ENCODE measurements at regions not wholly inside any gene's neighbourhood (a gene's known extent, or its start where the extent isn't known, plus 50 kb on each side); places are given as distances from the start of the nearest gene placed in this dataset.
"Not testable (repeated sequence)": the region's sequence is repeated elsewhere in the genome, so short reads cannot be mapped to it uniquely, and the experiment has no call there.

GRCh38 chr5:131107128-131107527 lies 57.9 kb downstream of the HINT1 start:
- H3K4me3 ChIP-seq, result no peak overlapping the region
- H3K27me3 ChIP-seq, result no peaks in the 10 kb centered on the region
- in situ Hi-C loops (cut with MboI; ENCODE audit: low pct_ligation_motif_present in 1 of 4, low pct_unique_long_range_greater_than_20kb in 1 of 4, low sequenced_read_pairs in 3 of 4) (loop anchor here in 3 of 4 donors (10.0 to 25.0 kb wide), 4 partner anchors 220 to 995 kb away; no protein-coding TSS in a partner anchor), intact Hi-C loops (cut with DNase I; ENCODE audit: low total_unique reads) (no loop called here)
- H3K9me3 ChIP-seq, result no peaks in the 10 kb centered on the region
- no peak for DNase-seq
- H3K4me1 ChIP-seq, result peaks cover 0 to 7% (median 2%) of the 10 kb centered on the region in 4 donors
- TF ChIP-seq CTCF (IDR thresholded peaks at IDR 0.05) (no peak), POLR2AphosphoS5 (IDR thresholded peaks at IDR 0.05) (no peak), POLR2A (IDR thresholded peaks at IDR 0.05) (no peak), EP300 (IDR thresholded peaks at IDR 0.05; ENCODE audit: low read depth) (no peak)
- no peaks in the 10 kb centered on the region for H3K36me3 ChIP-seq
- 81 to 86% methylated on average over 5 of the region's 5 CpGs for WGBS, 2 donors (ENCODE audit: low coverage in 1 of 2)
- H3K27ac ChIP-seq, result no peak overlapping the region

- in situ Hi-C loops (cut with MboI; ENCODE audit: low pct_ligation_motif_present in 1 of 4, low pct_unique_long_range_greater_than_20kb in 1 of 4, low sequenced_read_pairs in 3 of 4) (loop anchor here in 3 of 4 donors (10.0 to 25.0 kb wide), 4 partner anchors 217 to 992 kb away; no protein-coding TSS in a partner anchor), intact Hi-C loops (cut with DNase I; ENCODE audit: low total_unique reads) (no loop called here)
- H3K27me3 ChIP-seq, result no peaks in the 10 kb centered on the region
- H3K4me3 ChIP-seq, result no peak overlapping the region
- 55 to 60% methylated on average over 2 of the region's 2 CpGs for WGBS, 2 donors (ENCODE audit: low coverage in 1 of 2)
- DNase-seq, result no peak
- no peaks in the 10 kb centered on the region for H3K9me3 ChIP-seq
- TF ChIP-seq CTCF (IDR thresholded peaks at IDR 0.05) (no peak), POLR2AphosphoS5 (IDR thresholded peaks at IDR 0.05) (no peak), EP300 (IDR thresholded peaks at IDR 0.05; ENCODE audit: low read depth) (no peak)
- no peak overlapping the region for H3K27ac ChIP-seq
- no peaks in the 10 kb centered on the region for H3K36me3 ChIP-seq
- H3K4me1 ChIP-seq, result no peaks in the 10 kb centered on the region
Measured at GRCh38 chr5:131104169-131104808, 60.8 kb downstream of the HINT1 start.

GRCh38 chr5:131096774-131097710 lies 68.0 kb downstream of the HINT1 start:
- H3K27ac ChIP-seq, result no peak overlapping the region
- DNase-seq, result no peak
- H3K9me3 ChIP-seq, result no peaks in the 10 kb centered on the region
- H3K36me3 ChIP-seq, result no peaks in the 10 kb centered on the region
- H3K4me1 ChIP-seq, result no peaks in the 10 kb centered on the region
- WGBS, 2 donors (ENCODE audit: low coverage in 1 of 2), result 67 to 81% methylated on average over 1 to 2 of the region's 2 CpGs
- in situ Hi-C loops (cut with MboI; ENCODE audit: low pct_ligation_motif_present in 1 of 4, low pct_unique_long_range_greater_than_20kb in 1 of 4, low sequenced_read_pairs in 3 of 4) (no loop called here), intact Hi-C loops (cut with DNase I; ENCODE audit: low total_unique reads) (no loop called here)
- no peak overlapping the region for H3K4me3 ChIP-seq
- no peaks in the 10 kb centered on the region for H3K27me3 ChIP-seq
- TF ChIP-seq CTCF (IDR thresholded peaks at IDR 0.05), result no peak
- TF ChIP-seq EP300 (IDR thresholded peaks at IDR 0.05; ENCODE audit: low read depth), result no peak
- no peak for TF ChIP-seq POLR2AphosphoS5 (IDR thresholded peaks at IDR 0.05)
- TF ChIP-seq POLR2A (IDR thresholded peaks at IDR 0.05), result no peak

GRCh38 chr5:131095561-131095960 lies 69.5 kb downstream of the HINT1 start:
- H3K9me3 ChIP-seq; intact Hi-C loops (cut with DNase I; ENCODE audit: low total_unique reads); DNase-seq; H3K4me1 ChIP-seq; H3K36me3 ChIP-seq; H3K27ac ChIP-seq; in situ Hi-C loops (cut with MboI; ENCODE audit: low pct_ligation_motif_present in 1 of 4, low pct_unique_long_range_greater_than_20kb in 1 of 4, low sequenced_read_pairs in 3 of 4); H3K27me3 ChIP-seq; H3K4me3 ChIP-seq: not testable (repeated sequence)
- 86 to 89% methylated on average over 2 to 4 of the region's 4 CpGs for WGBS, 2 donors (ENCODE audit: low coverage in 1 of 2)

Measured in transverse colon (tissue), 4 donors.